T-helper 2 cell (primary cell): ENCODE measurements at regions not wholly inside any gene's neighbourhood (a gene's known extent, or its start where the extent isn't known, plus 50 kb on each side); places are given as distances from the start of the nearest gene placed in this dataset.
"Not testable (repeated sequence)": the region's sequence is repeated elsewhere in the genome, so short reads cannot be mapped to it uniquely, and the experiment has no call there.

Experiments
- DNase-seq, 5 experiments: peaks; one replicate each; pipeline versions ENCODE4 v3.0.0 to v3.0.0-alpha.2; 2012 to 2022

DNA sequence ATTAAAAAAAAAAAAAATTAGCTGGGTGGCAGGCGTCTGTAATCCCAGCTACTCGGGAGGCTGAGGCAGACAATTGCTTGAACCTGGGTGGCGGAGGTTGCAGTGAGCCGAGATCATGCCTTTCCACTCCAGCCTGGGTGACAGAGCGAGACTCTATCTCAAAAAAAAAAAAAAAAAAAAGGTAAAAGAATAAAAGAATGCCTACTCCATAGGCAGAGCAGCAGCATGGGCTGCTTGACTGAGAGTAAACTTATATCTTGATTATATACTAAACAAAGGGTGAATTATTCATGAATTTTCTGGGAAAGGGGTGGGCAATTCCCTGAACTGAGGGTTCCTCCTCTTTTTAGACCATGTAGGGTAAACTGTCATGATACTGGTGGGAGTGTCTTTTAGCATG lies 254.4 kb upstream of the RGMA start:
- not testable (repeated sequence) for DNase-seq

DNA sequence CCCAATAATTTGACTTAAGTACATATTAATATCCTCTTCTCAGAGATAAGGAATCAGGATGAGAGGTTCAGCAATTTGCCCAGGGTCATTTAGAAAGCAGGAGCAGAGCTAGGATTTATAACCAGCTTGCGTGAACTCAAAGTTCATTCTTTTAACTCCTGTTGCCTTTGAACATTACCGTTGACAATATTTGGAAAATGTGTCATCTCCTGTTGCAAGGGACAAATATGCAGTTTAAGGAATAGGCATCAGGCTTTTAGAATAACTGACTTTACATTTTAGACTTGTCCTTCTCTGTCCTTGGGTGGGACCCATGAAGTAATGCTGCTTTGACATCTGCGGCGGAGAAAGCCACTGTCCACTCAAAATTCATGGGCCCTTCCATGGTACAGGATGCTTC lies 252.2 kb upstream of the RGMA start:
- DNase-seq, result no peak

DNA sequence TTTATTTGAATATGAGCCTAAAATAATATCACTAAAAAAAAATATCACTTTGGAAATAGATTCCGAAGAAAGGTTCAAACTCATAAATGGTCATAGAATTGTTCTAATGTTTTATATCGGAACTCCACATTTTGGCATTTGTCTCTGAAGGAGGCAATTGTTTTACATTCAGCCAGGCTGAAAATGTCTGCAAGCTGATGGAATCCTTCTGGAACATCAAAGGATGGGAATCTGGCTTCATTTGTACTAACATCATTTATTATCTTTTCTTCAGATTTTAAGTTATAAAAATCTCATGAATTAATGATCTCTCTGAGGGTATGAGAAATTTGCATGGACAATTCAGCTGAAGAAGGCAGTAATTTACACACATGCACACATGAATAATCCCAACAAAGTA lies 251.4 kb upstream of the RGMA start:
- DNase-seq, result no peak

DNA sequence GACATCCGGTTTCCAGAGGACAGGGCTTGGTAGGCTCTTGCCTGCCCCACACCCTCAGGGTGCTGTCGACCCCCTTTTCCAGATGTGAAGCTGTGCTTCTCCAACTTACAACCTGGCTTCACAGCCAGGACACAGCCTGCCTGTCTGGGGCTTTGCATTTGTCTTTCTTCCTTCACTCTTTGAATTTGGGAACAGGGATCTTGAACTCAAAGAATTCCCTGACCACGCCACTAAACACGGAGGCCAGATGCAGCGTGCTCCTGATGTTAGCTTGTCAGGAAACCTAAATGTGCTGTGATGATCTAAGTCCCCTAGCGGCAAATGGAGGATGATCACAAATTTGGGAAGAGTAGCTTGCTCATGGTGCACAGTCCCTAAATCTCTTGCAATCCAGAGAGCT lies 244.8 kb upstream of the RGMA start:
- DNase-seq, result no peak

DNA sequence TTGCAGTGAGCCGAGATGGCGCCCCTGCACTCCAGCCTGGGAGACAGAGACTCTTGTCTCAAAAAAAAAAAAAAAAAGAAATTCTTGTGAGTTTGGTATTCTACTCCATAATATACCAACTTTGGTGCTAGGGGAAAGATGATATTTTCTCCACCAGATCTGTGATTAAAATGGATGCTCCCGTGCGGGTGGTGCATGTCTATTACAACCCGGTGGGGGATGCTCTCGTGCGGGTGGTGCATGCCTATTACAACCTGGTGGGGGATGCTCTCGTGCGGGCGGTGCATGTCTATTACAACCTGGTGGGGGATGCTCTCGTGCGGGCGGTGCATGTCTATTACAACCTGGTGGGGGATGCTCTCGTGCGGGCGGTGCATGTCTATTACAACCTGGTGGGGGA lies 244.1 kb upstream of the RGMA start:
- DNase-seq, result not testable (repeated sequence)

DNA sequence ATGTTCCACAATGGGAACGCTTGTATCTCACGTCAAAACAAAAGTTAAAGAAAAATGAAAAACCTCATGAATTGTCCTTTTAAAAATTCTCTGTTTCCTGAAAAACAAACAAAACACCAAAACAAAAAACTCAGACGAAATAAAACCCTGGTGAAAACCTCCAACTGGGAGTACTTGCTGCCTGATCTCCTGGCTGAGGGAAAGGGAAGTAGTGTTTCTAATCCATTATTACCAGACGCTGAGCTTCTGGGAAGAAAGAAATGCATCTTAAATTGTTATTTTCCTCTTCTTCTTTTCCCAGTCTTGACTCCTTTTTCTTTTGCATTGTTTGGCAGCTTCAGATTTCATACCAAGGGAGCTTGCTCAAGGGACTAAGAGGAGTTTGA lies 243.2 kb upstream of the RGMA start:
- no peak for DNase-seq

DNA sequence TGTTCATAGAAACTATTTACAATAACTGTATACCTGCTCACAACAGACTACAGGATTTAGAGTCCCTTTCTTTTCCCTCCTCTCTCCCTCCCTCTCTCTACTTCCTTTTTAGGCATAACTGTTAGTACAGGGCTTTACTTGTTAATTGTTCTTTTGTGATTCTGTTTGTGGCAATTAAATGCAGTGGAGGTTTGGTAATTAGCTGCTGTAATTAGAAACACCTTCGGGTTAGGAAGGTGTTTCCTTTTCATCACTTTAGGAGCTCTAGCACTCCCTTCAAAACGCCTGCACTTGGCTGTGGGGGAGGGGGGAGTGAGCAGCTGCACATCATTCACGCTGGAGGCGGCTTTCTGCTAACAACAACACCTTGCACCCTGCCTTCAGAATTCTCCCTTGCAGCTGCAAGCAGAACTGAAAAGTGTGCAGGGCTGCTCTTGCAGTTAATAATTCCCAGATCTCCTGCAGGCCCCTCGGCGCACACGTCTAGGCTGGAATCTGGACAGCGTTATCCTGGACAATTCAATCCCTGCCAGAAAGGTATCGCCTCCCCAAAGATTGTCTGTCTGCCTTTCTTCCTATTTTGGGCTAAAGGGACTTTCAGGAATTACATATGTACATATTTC lies 242.6 kb upstream of the RGMA start:
- no peak for DNase-seq

DNA sequence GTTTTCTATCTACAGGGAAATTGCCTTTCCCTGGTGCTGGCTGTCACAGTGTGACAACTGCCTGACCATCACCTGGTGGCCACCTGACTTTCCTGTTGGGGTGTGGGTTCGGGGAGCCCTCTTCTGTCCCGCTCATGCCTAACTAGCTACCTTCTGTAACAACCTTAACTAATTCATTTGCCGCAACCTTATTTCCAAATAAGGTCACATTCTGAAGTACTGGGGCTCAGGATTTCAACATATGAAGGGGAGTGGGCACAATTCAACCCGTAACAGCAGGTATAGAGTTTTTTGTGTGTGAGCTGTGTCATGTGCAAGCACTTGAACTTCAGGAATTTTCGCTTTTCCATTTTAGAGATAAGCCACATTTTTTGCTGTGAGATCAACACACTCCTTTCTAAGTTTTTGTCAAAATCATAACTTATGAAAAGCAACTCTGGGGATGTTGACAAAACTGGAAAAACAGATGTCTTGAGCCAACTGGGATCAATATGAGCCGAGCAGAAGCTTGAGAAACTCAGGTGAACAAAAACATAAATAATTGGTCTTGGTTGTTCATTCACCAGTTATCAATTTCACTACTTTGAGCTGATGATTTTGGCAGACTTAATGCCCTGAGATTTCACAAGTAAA lies 242.0 kb upstream of the RGMA start:
- no peak for DNase-seq

DNA sequence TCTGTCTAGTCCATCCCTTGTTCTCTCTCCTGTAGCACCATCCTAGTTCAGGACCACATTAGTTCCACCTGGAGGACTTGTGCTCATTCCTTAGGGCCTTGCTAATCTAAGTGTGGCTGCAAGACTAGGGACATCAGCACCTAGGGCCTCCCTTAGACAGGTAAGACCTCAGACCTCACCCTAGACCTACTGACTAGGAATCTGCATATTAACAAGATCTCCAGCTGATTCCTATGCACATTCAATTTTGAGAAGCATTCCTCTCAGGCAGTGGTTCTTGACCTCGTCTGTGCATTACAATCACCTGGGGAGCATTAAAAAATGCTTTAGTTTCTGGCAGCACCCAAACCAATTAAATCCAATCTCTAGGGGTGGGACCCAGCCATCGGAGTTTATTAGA lies 238.4 kb upstream of the RGMA start:
- no peak for DNase-seq

DNA sequence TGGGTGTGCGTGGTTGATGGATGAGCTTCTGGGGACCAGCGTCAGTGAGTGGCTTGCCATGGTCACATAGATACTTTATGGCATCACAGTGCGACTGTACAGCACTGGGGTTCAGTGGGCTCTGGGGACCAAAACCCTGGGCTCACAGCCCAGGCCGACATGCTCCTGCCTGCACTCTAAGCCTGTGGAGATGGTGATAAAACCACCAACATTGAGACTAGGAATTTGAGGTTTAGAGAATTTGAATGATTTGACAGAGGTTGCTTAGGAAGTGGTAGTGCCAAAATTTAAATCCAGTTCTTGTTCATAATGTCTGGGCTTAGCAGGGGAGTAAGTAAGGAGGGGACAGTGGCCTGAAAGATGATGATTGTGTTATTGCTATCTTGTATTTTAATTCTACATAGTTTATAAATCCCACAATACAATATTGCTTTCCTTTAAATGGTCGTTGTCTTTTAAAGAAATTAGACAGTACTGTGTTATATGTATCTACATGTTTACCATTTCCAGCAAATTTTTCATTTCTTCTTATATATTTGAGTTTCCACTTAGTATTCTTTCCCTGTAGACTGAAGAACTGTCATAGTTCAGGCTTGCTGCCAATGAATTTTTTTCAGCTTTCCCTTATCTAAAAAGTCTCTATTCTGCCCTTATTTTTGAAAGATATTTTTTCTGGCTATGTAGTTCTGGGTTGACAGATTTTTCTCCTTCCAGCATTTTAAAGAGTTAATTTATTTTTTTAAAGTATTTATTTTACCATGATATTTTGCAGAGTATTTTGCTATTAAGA lies 235.4 kb upstream of the RGMA start:
- DNase-seq, result no peak

DNA sequence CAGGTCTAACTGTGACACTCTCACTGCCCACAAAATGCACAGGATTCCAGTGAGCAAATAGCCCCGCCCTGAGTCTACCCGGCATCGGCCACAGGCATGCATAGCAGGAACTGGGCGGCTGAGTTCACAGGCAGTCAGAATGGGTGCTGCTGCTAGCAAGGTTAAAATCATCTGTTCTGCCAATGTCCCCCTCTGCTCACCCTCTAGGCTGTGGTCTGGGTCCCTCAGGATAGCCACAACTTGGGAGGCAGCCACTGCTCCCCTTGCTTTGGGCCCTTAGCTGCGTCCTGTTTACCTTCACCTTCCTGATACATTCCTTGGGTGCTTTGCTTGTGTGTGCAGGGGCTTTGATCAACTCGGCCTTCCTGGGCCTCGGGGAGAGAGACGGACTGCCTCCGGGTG lies 232.9 kb upstream of the RGMA start:
- no peak for DNase-seq

DNA sequence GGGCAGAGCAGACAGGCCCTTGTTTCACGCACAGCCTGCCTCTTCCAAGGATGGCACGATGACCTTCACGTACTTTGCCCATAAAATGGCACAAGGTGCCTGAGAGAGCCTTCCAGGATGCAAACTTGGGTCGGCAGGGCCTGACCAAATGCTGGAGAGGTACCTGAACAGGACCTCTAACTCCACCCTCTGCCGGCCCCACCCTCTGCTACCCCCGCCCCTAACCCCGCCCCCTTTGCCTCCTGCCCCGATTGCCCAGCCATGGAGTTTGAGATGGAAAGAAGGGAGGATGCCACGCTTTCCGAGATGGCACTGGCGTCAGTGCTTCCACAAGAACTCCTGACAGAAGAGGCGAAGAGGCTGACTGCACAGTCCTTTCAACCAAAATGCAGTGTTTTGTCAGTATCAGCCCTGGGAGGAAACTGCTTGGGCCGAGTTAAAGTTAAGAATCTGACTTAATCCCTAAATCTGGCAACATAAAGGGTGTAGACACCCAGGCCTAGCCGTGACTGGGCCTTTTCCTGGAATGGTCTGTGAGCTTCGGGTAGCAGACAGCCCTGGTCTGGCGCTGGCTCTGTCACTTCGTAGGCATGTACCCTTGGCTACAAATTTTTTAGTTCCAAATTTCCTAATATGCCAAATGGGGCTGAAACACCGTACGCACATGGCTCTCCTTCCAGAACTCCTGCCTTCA lies 230.3 kb upstream of the RGMA start:
- no peak for DNase-seq

DNA sequence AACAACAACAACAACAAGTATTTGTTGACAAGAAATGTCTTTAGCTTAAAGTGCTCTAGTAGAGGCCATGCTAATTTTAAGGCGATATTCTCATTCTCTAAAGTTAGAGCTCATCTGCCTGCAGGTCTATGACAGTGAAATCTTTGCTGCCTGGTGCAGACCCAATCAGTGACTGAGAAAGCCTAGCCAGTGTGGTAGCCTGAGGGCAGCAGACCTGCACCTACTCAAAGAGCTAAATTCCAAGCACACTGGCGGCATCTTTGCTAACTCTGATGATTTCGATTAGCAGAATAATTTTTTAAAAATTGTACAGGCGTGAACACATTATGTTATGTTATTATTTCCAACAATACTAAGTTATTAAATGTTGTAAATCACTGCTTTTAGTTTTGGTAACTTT lies 228.8 kb upstream of the RGMA start:
- no peak for DNase-seq

DNA sequence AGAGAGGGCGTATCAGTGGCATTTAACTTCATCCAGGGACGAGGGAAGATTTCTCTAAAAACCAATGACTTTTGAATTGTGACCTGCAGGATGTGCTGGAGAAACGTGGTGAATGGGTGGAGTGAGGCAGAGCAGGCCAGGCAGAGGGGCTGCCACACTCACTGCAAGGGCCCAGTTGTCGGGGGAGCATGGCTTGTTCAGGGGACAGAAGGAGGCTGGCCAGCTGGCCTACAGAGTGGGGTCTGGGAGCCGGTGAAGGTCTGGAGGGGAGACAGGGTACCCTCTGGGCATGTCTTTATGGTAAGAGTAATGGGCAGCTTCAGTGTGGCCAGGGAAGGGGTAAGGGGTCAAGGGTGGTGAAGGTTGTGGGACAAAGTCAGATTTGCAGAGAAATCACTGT lies 225.2 kb upstream of the RGMA start:
- no peak for DNase-seq

DNA sequence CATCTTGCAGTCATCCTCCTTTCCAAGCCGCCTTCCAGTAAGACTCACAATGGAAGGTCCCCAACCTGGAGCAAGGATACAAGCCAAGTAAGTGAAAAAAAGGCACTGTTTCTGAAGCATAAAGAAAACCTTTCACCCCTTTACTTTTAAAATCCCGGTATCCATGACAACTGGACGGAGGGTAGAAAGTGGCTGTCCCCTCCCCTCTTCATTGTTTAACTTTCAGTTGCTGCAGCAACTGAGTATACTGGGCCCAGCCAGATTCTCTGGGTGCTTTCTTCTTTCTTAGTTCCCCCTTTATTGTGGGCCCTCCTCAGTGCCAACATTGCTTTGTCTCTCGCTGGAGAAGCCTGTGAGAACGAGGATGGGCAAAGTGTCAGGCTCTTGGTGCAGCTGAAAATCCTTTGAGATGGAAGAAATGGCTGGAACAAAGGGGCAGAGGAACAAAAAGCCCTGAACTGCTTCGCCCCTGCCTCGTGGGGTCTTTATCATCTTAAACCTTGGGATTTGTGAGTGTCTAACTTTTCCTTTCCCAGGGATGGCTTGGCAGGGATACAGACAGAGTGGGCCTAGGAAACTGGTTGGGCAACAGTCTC lies 224.0 kb upstream of the RGMA start:
- no peak for DNase-seq

DNA sequence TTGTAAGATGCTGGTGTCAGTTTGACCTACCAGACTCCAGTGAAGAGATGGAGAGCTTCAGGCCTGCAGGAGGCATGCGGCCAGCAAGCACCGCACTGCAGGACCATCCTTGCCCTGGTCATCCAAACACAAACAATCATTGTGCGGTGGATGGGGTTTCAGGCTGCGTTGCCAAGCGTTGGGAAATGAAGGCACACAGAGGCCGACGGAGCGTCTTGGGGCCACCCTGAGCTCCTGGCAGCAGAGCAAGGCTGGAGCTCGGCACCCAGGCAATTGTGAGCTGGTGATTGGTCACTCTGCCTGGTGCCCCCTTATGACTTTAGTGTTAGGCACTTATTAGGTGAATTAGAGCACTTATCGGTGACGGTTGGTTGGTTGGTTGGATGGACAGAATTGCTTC lies 222.6 kb upstream of the RGMA start:
- no peak for DNase-seq

DNA sequence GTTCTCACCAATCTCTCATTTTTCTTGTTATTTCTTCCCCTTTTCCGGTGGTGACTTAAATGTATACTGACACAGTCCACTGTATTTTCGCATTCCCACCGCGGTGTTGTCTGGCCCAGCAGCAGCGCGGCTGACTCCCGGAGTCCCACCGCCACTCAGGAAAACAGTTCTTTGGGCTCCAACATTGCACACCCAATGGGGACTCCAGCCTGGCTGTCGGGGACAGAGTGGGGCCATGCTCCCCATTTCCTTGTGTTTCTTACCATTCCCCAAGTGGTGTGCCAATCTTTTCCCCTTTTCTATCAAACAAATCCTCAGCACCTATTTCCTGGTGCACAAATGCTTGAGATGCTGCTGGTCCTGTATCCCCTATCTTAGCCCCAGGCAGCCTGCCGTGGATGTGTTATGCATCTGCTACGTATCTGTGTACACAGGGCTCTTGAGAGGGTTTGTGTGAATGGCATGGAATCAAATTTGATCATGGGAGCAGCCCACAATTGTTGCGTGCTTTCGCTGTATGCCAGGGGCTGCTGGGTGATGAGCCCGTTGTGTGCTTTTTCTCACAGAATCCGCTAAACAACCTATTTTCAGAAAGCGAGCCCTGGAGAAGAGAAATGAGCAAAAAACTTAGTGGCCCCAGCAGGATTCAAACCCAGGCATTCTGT lies 219.1 kb upstream of the RGMA start:
- DNase-seq, result no peak

DNA sequence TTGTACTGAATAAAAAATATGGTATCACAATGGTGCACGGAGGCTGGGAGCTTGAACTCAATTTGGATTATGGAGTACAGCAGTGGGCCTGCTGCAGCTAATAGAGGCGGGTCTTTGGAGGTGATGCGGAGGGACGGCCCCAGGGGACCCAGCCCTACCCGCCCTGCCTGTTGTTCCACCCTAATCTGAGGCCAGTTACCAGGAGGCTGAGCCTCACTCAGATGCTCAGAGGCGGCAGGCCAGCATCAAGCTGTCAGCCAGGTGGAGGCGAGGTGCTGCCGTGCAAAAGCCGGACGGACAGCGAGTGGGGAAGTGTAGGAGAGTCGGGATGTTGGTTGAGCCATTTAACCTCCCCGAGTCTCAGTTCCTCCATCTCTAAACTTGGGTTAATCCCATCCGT lies 218.5 kb upstream of the RGMA start:
- DNase-seq, result no peak

DNA sequence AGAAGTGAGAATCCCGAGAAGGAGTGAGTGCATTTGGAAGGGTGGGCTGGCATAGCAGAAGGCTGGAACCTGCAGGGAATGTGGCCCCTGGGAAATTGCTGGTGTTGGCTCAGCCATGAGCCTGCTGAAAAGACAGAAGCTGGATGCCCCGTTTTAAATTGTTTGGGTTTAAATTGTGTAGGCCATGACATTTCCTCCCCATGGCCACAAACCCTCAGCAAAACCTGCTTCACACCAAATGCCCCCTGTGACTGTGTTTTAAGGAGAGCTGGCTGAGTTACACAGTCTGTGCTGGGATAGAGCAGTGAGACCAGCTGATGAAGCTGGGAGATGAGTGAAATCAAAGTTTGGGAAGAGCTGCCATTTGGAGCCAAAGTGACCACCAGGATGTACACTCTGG lies 216.3 kb upstream of the RGMA start:
- no peak for DNase-seq

DNA sequence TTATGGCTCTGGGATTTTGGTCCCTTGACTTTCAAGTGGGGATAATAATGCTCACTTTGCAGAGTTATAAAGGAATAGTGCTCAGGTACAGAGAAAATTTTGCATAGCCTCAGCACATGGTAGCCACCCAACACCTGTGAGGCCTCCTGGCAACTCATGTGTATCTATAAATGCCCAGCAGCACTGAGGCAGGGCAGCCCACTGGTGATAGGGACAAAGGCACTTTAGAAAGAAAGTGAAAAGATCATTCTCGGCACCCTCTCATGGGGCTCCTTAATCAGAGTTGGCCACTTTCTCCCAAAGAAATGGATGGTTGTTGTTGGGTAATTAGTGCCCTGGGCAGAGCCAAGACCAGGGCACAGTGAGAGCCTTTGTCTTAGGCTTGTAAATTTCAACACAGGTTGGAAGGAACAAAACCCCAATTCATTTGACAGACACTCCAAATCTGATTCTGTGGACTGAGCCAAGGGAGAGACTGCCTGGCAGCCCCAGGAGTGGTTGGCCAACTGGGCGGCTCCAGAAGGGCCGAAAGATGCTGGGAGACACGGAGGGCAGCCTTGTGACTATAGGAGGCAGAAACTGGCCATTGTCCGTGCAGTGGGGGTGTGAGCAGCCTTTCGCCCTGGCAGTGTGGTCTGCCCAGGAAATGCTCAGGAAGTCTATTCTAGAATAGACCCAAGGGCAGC lies 213.2 kb upstream of the RGMA start:
- DNase-seq, result no peak

DNA sequence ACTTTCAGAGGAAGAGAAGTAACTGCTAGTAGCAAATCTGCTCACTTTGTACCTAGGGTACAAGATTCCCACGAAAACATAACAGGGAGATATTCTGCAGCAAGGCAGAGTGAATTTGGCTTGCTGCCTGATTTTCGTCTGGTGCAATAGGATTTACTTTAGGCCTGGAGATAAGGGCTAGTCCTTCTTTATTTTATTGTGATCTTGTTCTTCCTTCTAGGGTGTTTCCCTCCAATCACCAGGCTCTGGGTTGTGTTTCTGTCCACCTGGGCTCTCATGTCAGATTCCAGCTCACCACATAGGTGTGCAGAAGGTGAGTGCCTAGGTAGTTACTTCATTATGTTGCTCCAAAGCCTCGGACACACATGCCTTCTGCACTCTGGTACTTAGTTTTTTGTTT lies 211.8 kb upstream of the RGMA start:
- no peak for DNase-seq

DNA sequence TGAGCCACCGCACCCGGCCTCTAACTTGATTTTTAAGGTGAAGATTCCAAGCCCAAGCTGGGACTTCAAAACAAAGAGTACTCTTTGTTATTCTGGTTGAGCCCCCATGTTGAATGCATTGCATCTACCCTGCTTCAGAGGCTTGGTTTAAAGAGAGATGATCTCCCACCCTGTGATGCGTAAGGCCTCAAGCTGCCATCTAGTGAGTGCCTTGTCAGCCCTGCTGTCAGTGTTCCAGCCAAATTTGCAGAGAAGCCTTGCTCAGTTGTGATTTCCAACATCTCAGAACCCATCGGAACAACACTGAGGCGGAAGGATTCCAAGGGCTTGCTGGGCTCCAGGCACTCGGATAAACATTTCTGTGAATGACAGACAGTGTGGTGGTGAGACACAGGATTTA lies 210.7 kb upstream of the RGMA start:
- no peak for DNase-seq
